ENCODE measurements at regions not wholly inside any gene's neighbourhood (a gene's known extent, or its start where the extent isn't known, plus 50 kb on each side); places are given as distances from the start of the nearest gene placed in this dataset.

- TF ChIP-seq CTCF (IDR thresholded peaks at IDR 0.05; ENCODE audit: insufficient read depth, low read depth, low read length) (no peak), EZH2 (IDR thresholded peaks at IDR 0.05; ENCODE audit: insufficient read depth, low read length) (no peak)
Measured at GRCh38 chr16:87080571-87081167, 236.5 kb downstream of the C16orf95 start.

Data from astrocyte (in vitro differentiated cells and primary cell).